ENCODE measurements at regions not wholly inside any gene's neighbourhood (a gene's known extent, or its start where the extent isn't known, plus 50 kb on each side); places are given as distances from the start of the nearest gene placed in this dataset.
"Not testable (repeated sequence)": the region's sequence is repeated elsewhere in the genome, so short reads cannot be mapped to it uniquely, and the experiment has no call there.

GRCh38 chr10:6984016-6984415 lies 403.9 kb upstream of the PRKCQ start:
- H3K36me3 Mint-ChIP-seq (ENCODE audit: low read depth); POLR2A ChIA-PET; H3K27ac Mint-ChIP-seq; H3K4me1 Mint-ChIP-seq; DNase-seq; H3K4me3 Mint-ChIP-seq; H3K9me3 Mint-ChIP-seq: not testable (repeated sequence)
- CTCF ChIA-PET: interaction anchor here (0.7 kb wide), 1 partner anchor 65 kb away, joined by 3 read pairs; no protein-coding TSS in a partner anchor
- peaks cover 12% of the 10 kb centered on the region for H3K27me3 Mint-ChIP-seq

GRCh38 chr10:6980353-6980752 lies 400.3 kb upstream of the PRKCQ start:
- peaks cover 2% of the 10 kb centered on the region for H3K4me1 Mint-ChIP-seq
- CTCF ChIA-PET: no interaction called here
- H3K27me3 Mint-ChIP-seq: peaks cover 26% of the 10 kb centered on the region

GRCh38 chr10:6979371-6979770 lies 399.3 kb upstream of the PRKCQ start:
- Mint-ChIP-seq H3K9me3 (peaks cover 3% of the 10 kb centered on the region), H3K27me3 (peaks cover 26% of the 10 kb centered on the region), H3K4me1 (peaks cover 6% of the 10 kb centered on the region), H3K27ac (no peak overlapping the region), H3K4me3 (no peak overlapping the region), H3K36me3 (ENCODE audit: low read depth) (no peaks in the 10 kb centered on the region)
- ChIA-PET CTCF (interaction anchor here (1.9 kb wide), 1 partner anchor 59 kb away, joined by 5 read pairs; no protein-coding TSS in a partner anchor), POLR2A (no interaction called here)
- no peak for DNase-seq

More at GRCh38 chr10:6980353-6980752, 400.3 kb upstream of the PRKCQ start:
- no peak for DNase-seq
- no peak overlapping the region for H3K4me3 Mint-ChIP-seq
- H3K27ac Mint-ChIP-seq: no peak overlapping the region
- H3K9me3 Mint-ChIP-seq: peaks cover 3% of the 10 kb centered on the region
- POLR2A ChIA-PET: no interaction called here
- no peaks in the 10 kb centered on the region for H3K36me3 Mint-ChIP-seq (ENCODE audit: low read depth)

DNA sequence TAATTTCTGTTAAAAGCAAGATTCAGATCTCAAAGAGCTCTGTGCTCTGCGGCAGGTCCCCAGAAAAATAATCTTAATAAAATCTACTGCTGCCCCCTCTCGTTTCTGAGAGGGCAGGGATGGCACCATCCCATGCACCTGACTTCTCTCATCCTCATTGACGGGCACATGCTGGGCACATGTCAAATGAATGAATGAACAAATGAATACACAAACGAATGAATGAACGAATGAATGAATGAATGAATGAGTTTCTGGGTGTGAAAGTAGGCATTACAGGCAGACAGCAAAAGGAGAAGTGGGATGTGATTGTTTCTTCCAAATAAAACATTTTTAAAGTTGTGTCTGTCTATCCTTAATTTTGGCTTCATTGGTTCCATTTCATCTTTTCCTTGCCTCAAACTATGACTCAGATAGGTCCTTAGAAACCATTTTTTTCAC lies 398.1 kb upstream of the PRKCQ start:
- no peak for DNase-seq
- Mint-ChIP-seq H3K27me3 (peaks cover 26% of the 10 kb centered on the region), H3K4me1 (peaks cover 17% of the 10 kb centered on the region), H3K36me3 (ENCODE audit: low read depth) (no peaks in the 10 kb centered on the region), H3K4me3 (no peak overlapping the region), H3K9me3 (peaks cover 3% of the 10 kb centered on the region), H3K27ac (no peak overlapping the region)
- ChIA-PET POLR2A (no interaction called here), CTCF (interaction anchor here (1.9 kb wide), 1 partner anchor 58 kb away, joined by 5 read pairs; no protein-coding TSS in a partner anchor)

- Mint-ChIP-seq H3K4me1 (peaks cover 20% of the 10 kb centered on the region), H3K9me3 (peaks cover 3% of the 10 kb centered on the region), H3K36me3 (ENCODE audit: low read depth) (no peaks in the 10 kb centered on the region), H3K27me3 (peaks cover 26% of the 10 kb centered on the region), H3K4me3 (no peak overlapping the region), H3K27ac (no peak overlapping the region)
- no peak for DNase-seq
- CTCF ChIA-PET: interaction anchor here (1.9 kb wide), 1 partner anchor 58 kb away, joined by 5 read pairs; no protein-coding TSS in a partner anchor
- POLR2A ChIA-PET: no interaction called here
These were observed 397.5 kb upstream of the PRKCQ start for GRCh38 chr10:6977398-6978186.

DNA sequence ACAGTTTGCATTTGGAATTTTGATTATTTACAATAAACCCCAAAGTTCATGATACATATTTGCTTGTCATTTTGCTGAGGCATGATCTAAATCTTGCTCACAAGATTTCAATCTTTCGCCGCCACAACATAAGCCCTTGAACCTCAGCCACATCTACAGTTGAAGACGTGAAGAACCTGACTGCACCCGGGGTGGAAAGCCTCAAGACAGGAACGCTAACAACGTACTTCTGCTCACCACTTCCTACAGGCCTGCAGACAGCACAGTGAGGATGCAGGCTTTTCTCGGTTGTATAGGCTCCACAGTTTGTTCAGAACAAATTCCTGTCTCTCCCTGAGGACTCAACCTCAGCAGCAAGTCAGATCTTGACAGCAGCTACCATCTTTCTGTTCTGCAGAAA lies 393.8 kb upstream of the PRKCQ start:
- peaks cover 17% of the 10 kb centered on the region for H3K27me3 Mint-ChIP-seq
- no peaks in the 10 kb centered on the region for H3K36me3 Mint-ChIP-seq (ENCODE audit: low read depth)
- peak; percentile 62 for DNase-seq
- ChIA-PET CTCF (interaction anchor here (2.6 kb wide), 1 partner anchor 54 kb away, joined by 10 read pairs; no protein-coding TSS in a partner anchor), POLR2A (interaction anchor here (2.1 kb wide), 1 partner anchor 47 kb away, joined by 6 read pairs; no protein-coding TSS in a partner anchor)
- H3K4me1 Mint-ChIP-seq: peaks cover 20% of the 10 kb centered on the region
- H3K27ac Mint-ChIP-seq: peak overlapping the region; percentile 72
- no peak overlapping the region for H3K4me3 Mint-ChIP-seq
- H3K9me3 Mint-ChIP-seq: peaks cover 3% of the 10 kb centered on the region

GRCh38 chr10:6972226-6972625 lies 392.1 kb upstream of the PRKCQ start:
- Mint-ChIP-seq H3K4me1 (peaks cover 20% of the 10 kb centered on the region), H3K9me3 (peaks cover 3% of the 10 kb centered on the region), H3K36me3 (ENCODE audit: low read depth) (no peaks in the 10 kb centered on the region), H3K27ac (no peak overlapping the region), H3K27me3 (peaks cover 11% of the 10 kb centered on the region), H3K4me3 (no peak overlapping the region)
- CTCF ChIA-PET: no interaction called here
- POLR2A ChIA-PET: interaction anchor here (0.7 kb wide), 1 partner anchor 131 kb away, joined by 6 read pairs; no protein-coding TSS in a partner anchor
- DNase-seq: no peak

GRCh38 chr10:6969659-6970058 lies 389.6 kb upstream of the PRKCQ start:
- ChIA-PET POLR2A (no interaction called here), CTCF (interaction anchor here (0.6 to 2.0 kb wide), 2 partner anchors 17 to 49 kb away, joined by 3 to 6 read pairs; no protein-coding TSS in a partner anchor)
- Mint-ChIP-seq H3K27me3 (peaks cover 24% of the 10 kb centered on the region), H3K36me3 (ENCODE audit: low read depth) (no peaks in the 10 kb centered on the region), H3K9me3 (no peaks in the 10 kb centered on the region), H3K4me1 (peaks cover 17% of the 10 kb centered on the region), H3K27ac (no peak overlapping the region), H3K4me3 (no peak overlapping the region)
- DNase-seq: no peak

DNA sequence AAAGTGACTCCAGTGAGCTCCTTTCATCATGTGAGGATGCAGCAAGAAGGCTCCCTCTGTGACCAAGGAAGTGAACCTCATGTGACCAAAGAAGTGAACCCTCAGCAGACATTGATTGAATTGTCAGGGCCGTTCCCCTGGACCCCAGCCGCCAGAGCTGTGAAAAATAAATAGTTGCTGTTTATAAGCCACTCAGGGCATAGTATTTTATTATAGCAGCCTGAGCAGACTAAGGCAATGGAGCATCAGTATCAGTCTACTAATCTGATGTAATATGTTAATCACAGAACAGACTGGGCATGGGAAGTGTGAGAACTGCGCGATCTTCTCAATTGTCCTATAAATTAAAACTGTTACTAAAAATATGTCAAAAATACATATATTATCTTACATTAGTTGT lies 384.5 kb upstream of the PRKCQ start:
- no peaks in the 10 kb centered on the region for H3K4me1 Mint-ChIP-seq
- no peak overlapping the region for H3K27ac Mint-ChIP-seq
- no peaks in the 10 kb centered on the region for H3K36me3 Mint-ChIP-seq (ENCODE audit: low read depth)

GRCh38 chr10:6962576-6962975 lies 382.5 kb upstream of the PRKCQ start:
- Mint-ChIP-seq H3K4me3 (no peak overlapping the region), H3K27me3 (peaks cover 15% of the 10 kb centered on the region), H3K36me3 (ENCODE audit: low read depth) (no peaks in the 10 kb centered on the region), H3K27ac (no peak overlapping the region), H3K4me1 (peaks cover 11% of the 10 kb centered on the region), H3K9me3 (no peaks in the 10 kb centered on the region)
- DNase-seq: no peak
- ChIA-PET POLR2A (no interaction called here), CTCF (interaction anchor here (1.6 kb wide), 1 partner anchor 43 kb away, joined by 4 read pairs; no protein-coding TSS in a partner anchor)

More for the DNA sequence above, 384.5 kb upstream of the PRKCQ start:
- no peaks in the 10 kb centered on the region for H3K9me3 Mint-ChIP-seq
- H3K27me3 Mint-ChIP-seq: peaks cover 22% of the 10 kb centered on the region
- H3K4me3 Mint-ChIP-seq: no peak overlapping the region
- ChIA-PET CTCF (no interaction called here), POLR2A (no interaction called here)
- DNase-seq: no peak

DNA sequence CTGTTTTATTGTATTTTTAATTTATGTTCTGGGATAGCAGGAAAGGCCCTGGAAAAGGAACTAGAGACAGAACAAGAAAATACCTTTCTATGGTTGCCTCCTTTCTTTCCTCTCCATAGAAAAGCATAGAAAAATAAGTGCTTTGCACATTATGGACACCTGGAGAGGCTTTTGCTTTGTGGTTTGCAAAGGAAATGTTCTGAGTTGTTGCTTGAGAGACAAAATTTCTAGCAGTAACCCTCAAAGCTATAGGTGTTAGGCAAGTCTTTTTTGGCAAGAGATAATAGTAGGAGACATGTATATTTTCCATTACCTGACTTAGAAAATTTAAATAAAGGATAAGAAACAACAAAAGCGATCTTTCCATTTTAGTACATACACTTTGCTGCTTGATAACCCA lies 378.6 kb upstream of the PRKCQ start:
- no peaks in the 10 kb centered on the region for H3K9me3 Mint-ChIP-seq
- POLR2A ChIA-PET: interaction anchor here (2.0 kb wide), 1 partner anchor 31 kb away, joined by 5 read pairs; no protein-coding TSS in a partner anchor
- H3K4me3 Mint-ChIP-seq: no peak overlapping the region
- CTCF ChIA-PET: no interaction called here
- H3K27me3 Mint-ChIP-seq: no peaks in the 10 kb centered on the region
- H3K4me1 Mint-ChIP-seq: peaks cover 11% of the 10 kb centered on the region
- H3K27ac Mint-ChIP-seq: no peak overlapping the region
- no peak for DNase-seq
- H3K36me3 Mint-ChIP-seq (ENCODE audit: low read depth): no peaks in the 10 kb centered on the region

GRCh38 chr10:6958254-6958653 lies 378.2 kb upstream of the PRKCQ start:
- Mint-ChIP-seq H3K36me3 (ENCODE audit: low read depth) (no peaks in the 10 kb centered on the region), H3K4me1 (peaks cover 11% of the 10 kb centered on the region), H3K4me3 (no peak overlapping the region), H3K9me3 (no peaks in the 10 kb centered on the region), H3K27ac (no peak overlapping the region), H3K27me3 (no peaks in the 10 kb centered on the region)
- ChIA-PET POLR2A (interaction anchor here (2.0 kb wide), 1 partner anchor 30 kb away, joined by 5 read pairs; no protein-coding TSS in a partner anchor), CTCF (no interaction called here)
- DNase-seq: no peak

GRCh38 chr10:6957851-6958250 lies 377.8 kb upstream of the PRKCQ start:
- peaks cover 11% of the 10 kb centered on the region for H3K4me1 Mint-ChIP-seq
- ChIA-PET POLR2A (interaction anchor here (2.0 kb wide), 1 partner anchor 30 kb away, joined by 5 read pairs; no protein-coding TSS in a partner anchor), CTCF (no interaction called here)
- H3K27ac Mint-ChIP-seq: no peak overlapping the region
- DNase-seq: no peak
- H3K27me3 Mint-ChIP-seq: no peaks in the 10 kb centered on the region
- no peak overlapping the region for H3K4me3 Mint-ChIP-seq
- no peaks in the 10 kb centered on the region for H3K36me3 Mint-ChIP-seq (ENCODE audit: low read depth)
- peaks cover 3% of the 10 kb centered on the region for H3K9me3 Mint-ChIP-seq
